Gastrocnemius medialis (tissue), 4 donors: ENCODE measurements at regions not wholly inside any gene's neighbourhood (a gene's known extent, or its start where the extent isn't known, plus 50 kb on each side); places are given as distances from the start of the nearest gene placed in this dataset.
A peak's percentile ranks its signal among the peaks of the same experiment; 100 is the strongest.

Experiments used
- ATAC-seq, 2 donors: fragments of 150-250 bp; one replicate each; pipeline ENCODE4 v1.9.1; 2016
- DNase-seq, 2 donors: peaks; one replicate each; pipeline ENCODE4 v3.0.0-alpha.2; 2019
- H3K27ac ChIP-seq, 4 donors: fragments of 200-600 bp; sonication (generic); 1 replicate in 1 of 4; 2 replicates in 3 of 4; pipeline ENCODE4 v1.5.1; 2016 to 2018; ENCODE audit warnings: mild to moderate bottlenecking in 2 of 4, moderate library complexity in 1 of 4
- H3K27me3 ChIP-seq, 3 donors: fragments of 200-600 bp; sonication (generic) in 2 of 3; 1 replicate in 1 of 3; 2 replicates in 2 of 3; pipeline versions ENCODE4 v1.5.1 to v1.6.0; 2016 to 2019; ENCODE audit warnings: mild to moderate bottlenecking in 1 of 3, moderate library complexity in 1 of 3
- H3K36me3 ChIP-seq, 2 donors: fragments of 200-600 bp; sonication (generic) in 1 of 2; one replicate each; pipeline ENCODE4 v1.5.1; 2017 to 2018
- H3K4me1 ChIP-seq, 2 donors: fragments of 200-600 bp; sonication (generic) in 1 of 2; one replicate each; pipeline ENCODE4 v1.5.1; 2016 to 2017; ENCODE audit warnings: mild to moderate bottlenecking in 2 of 2
- H3K4me3 ChIP-seq, 4 donors: fragments of 200-600 bp; sonication (generic) in 3 of 4; 1 replicate in 1 of 4; 2 replicates in 3 of 4; pipeline ENCODE4 v1.5.1; 2016 to 2019; ENCODE audit warnings: mild to moderate bottlenecking in 2 of 4
- H3K9me3 ChIP-seq, 3 donors: fragments of 200-600 bp; sonication (generic) in 2 of 3; 1 replicate in 1 of 3; 2 replicates in 2 of 3; pipeline ENCODE4 v1.5.1; 2016 to 2019
- POLR2A ChIP-seq, 2 donors: fragments of 450-650 bp; IDR thresholded peaks; one replicate each; pipeline ENCODE4 v1.6.1; 2017; ENCODE audit warnings: antibody characterized with exemption in 2 of 2, mild to moderate bottlenecking in 2 of 2, moderate library complexity in 2 of 2
- in situ Hi-C, 4 donors: fragments of 200-750 bp; cut with MboI; loops; one replicate each; pipeline versions ENCODE4 v1.15.0 to v1.8.0; 2017; ENCODE audit warnings: low sequenced_read_pairs in 4 of 4
- intact Hi-C: fragments of 100-400 bp; cut with DNase I; formaldehyde crosslinking; loops from one replicate; pipeline ENCODE4 v1.15.1; 2023; ENCODE audit warnings: low total_unique reads
- TF ChIP-seq, protein P1 (sequence below), 5 experiments: fragments of 450-650 bp in 3 of 5; fragments of 200-600 bp in 2 of 5; sonication (generic) in 2 of 5; IDR thresholded peaks in 4 of 5; conservative IDR thresholded peaks in 1 of 5; 1 replicate in 4 of 5; 2 replicates in 1 of 5; pipeline ENCODE4 v1.5.1; 2016 to 2019; ENCODE audit warnings: antibody characterized with exemption in 5 of 5, mild to moderate bottlenecking in 3 of 5, moderate library complexity in 3 of 5

DNA sequence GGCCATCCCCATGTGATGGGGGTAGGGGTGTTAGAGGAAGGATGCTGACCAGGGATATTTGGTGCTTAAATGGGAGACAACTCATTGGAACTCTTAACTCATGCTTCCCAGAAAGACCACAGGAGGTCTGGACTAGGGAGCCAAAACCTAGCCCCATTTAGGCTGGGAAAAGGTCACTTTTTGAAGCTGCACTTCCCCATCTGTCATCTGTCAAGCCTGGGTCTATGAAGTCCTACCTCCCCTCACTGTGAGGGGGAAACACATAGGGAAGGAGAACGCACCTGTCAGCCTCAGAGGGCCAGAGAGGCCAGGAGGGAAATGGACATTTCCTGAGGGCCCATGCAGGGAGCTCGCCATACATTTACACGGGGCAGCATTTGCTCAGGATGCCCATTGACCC lies 321.0 kb downstream of the BCL11B start:
- H3K36me3 ChIP-seq = no peaks in the 10 kb centered on the region
- H3K9me3 ChIP-seq = no peaks in the 10 kb centered on the region
- H3K27ac ChIP-seq = no peak overlapping the region
- TF ChIP-seq, protein P1, sequence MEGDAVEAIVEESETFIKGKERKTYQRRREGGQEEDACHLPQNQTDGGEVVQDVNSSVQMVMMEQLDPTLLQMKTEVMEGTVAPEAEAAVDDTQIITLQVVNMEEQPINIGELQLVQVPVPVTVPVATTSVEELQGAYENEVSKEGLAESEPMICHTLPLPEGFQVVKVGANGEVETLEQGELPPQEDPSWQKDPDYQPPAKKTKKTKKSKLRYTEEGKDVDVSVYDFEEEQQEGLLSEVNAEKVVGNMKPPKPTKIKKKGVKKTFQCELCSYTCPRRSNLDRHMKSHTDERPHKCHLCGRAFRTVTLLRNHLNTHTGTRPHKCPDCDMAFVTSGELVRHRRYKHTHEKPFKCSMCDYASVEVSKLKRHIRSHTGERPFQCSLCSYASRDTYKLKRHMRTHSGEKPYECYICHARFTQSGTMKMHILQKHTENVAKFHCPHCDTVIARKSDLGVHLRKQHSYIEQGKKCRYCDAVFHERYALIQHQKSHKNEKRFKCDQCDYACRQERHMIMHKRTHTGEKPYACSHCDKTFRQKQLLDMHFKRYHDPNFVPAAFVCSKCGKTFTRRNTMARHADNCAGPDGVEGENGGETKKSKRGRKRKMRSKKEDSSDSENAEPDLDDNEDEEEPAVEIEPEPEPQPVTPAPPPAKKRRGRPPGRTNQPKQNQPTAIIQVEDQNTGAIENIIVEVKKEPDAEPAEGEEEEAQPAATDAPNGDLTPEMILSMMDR (IDR thresholded peaks at IDR 0.05 in 4 of 5, conservative IDR thresholded peaks at IDR 0.05 in 1 of 5) = no peak
- TF ChIP-seq POLR2A (IDR thresholded peaks at IDR 0.05) = no peak
- H3K4me3 ChIP-seq = no peak overlapping the region
- H3K27me3 ChIP-seq = peaks cover 0 to 3% (median 0%) of the 10 kb centered on the region in 3 donors
- H3K4me1 ChIP-seq = peaks cover 3 to 5% of the 10 kb centered on the region in 2 donors
- intact Hi-C loops (no loop called here), in situ Hi-C loops (no loop called here)
- ATAC-seq (no peak), DNase-seq (no peak)

DNA sequence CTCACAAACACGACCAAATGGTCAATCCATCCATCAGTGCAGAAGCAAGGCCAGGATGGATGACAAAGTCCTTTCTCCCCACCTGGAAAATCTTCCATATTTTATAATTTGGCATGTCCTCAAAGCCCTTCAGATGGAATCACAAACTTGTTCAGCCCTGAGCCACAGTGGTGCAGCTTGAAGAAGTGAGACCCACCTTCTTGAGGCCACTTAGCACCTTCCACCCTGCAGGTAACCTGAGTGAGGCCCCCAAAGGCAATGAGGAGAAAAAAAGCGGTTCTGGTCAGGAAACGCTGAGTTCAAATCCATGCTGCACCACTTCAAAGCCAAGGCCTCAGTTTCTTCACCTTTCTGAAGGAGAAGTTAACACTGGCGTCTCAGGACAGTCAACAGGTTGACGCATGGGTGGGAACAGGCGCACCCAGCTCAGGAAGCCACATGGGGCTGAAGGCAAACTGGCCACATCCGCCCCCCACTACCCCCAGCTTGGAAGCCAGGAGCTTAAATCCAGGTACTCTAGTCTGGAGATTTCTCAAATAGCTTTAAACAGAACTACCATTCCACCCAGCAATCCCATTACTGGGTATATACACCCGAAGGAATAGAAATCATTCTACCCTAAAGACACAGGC lies 320.4 kb downstream of the BCL11B start:
- in situ Hi-C loops = no loop called here
- intact Hi-C loops = no loop called here
- Histone ChIP-seq H3K27me3 (peaks cover 0 to 3% (median 0%) of the 10 kb centered on the region in 3 donors), H3K4me3 (no peak overlapping the region), H3K9me3 (no peaks in the 10 kb centered on the region), H3K4me1 (peaks cover 3 to 5% of the 10 kb centered on the region in 2 donors), H3K27ac (no peak overlapping the region), H3K36me3 (no peaks in the 10 kb centered on the region)
- ATAC-seq = no peak
- no peak for TF ChIP-seq POLR2A (IDR thresholded peaks at IDR 0.05)
- no peak for DNase-seq

DNA sequence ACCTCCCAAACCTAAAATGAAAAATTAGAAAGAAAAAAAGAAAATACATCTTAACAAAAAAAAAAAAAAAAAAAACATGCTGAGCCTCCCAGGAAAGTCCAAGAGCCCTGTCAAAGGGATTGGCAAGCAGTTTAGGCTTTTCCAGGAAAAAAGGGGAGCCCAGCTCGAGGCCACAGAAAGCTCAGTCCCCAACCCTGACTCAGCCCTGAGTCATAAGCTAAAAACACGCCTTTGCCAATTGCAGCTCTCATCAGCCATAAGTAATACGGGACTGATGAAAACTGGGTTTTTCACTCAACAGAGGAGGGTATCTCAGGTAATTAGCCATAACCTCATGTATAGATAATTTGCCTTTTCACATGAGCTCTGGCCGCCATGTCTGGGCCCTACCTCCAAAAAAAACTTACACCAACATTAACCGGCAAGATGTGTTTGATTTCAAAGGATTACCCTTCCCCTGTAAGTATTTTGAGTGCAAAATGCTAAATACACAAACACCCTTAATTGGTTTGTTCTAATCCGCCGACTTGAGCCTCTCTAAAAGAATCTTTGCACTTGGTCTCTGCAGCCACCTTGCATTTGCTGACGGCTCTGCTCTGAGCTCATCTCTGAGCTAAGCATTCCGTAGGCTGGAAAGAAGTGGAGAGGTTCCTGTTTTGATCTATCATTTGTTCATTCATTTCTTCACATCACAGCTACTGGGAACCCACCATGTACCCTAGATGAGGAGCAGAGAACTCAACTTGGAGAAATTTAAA lies 319.2 kb downstream of the BCL11B start:
- DNase-seq (no peak), ATAC-seq (no peak)
- no peaks in the 10 kb centered on the region for H3K9me3 ChIP-seq
- intact Hi-C loops = loop anchor here (1.0 kb wide), 1 partner anchor 84 kb away; no protein-coding TSS in a partner anchor
- no peaks in the 10 kb centered on the region for H3K27me3 ChIP-seq
- TF ChIP-seq, protein P1 (IDR thresholded peaks at IDR 0.05 in 4 of 5, conservative IDR thresholded peaks at IDR 0.05 in 1 of 5) = no peak
- no peak for TF ChIP-seq POLR2A (IDR thresholded peaks at IDR 0.05)
- H3K4me1 ChIP-seq = peaks cover 3 to 5% of the 10 kb centered on the region in 2 donors
- no peak overlapping the region for H3K27ac ChIP-seq
- H3K36me3 ChIP-seq = no peaks in the 10 kb centered on the region
- no peak overlapping the region for H3K4me3 ChIP-seq
- in situ Hi-C loops = no loop called here

DNA sequence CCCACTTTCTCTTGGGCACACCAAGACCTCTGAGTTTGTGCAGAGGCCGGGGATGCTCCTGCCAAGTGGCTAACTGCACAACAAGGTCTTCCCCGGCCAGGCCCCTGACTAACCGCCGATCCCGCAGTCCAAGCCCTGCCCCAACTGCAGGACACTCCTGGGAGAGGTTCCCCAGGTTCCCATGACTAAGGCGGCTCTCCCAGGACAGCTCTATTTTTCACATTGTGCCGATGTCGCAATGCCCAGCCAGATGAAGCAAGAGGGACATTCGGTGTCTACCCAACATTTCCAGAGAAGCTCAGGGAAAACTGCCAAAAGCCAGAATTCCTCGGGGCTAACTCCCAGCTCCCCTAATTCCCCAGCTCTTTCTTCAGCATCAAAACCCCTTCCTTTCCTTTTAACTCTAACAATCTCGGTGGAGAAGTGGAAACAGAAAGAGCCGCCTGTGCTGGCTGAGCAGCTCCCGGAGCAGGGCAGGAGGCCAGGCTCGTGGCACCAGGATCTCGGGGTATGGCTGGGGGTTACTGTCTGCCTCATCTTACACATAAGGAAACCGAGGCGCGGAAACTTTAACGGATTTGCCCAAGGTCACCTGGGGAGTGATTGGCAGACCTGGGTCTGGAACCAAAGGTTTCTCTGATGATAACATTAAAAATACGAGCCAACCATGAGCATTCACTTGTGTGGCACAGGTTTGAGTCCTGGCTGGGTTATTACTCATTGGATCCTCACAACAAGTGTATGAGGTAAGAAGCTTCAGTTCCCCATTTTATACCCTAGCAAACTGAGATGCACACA lies 318.2 kb downstream of the BCL11B start:
- DNase-seq (peak; percentile 80 to 84), ATAC-seq (peak; percentile 87 to 89)
- no peaks in the 10 kb centered on the region for H3K36me3 ChIP-seq
- H3K27me3 ChIP-seq = no peaks in the 10 kb centered on the region
- H3K27ac ChIP-seq = peak overlapping the region in 2 of 4 donors; percentile 49 to 56
- in situ Hi-C loops (no loop called here), intact Hi-C loops (loop anchor here (1.0 kb wide), 1 partner anchor 83 kb away; no protein-coding TSS in a partner anchor)
- no peaks in the 10 kb centered on the region for H3K9me3 ChIP-seq
- H3K4me3 ChIP-seq = peak overlapping the region in 2 of 4 donors; percentile 17 to 34
- TF ChIP-seq, protein P1 (IDR thresholded peaks at IDR 0.05 in 4 of 5, conservative IDR thresholded peaks at IDR 0.05 in 1 of 5) = no peak
- TF ChIP-seq POLR2A (IDR thresholded peaks at IDR 0.05) = no peak
- peaks cover 3 to 5% of the 10 kb centered on the region in 2 donors for H3K4me1 ChIP-seq
